ENCODE measurements at regions not wholly inside any gene's neighbourhood (a gene's known extent, or its start where the extent isn't known, plus 50 kb on each side); places are given as distances from the start of the nearest gene placed in this dataset.
"Not testable (repeated sequence)": the region's sequence is repeated elsewhere in the genome, so short reads cannot be mapped to it uniquely, and the experiment has no call there.

DNA sequence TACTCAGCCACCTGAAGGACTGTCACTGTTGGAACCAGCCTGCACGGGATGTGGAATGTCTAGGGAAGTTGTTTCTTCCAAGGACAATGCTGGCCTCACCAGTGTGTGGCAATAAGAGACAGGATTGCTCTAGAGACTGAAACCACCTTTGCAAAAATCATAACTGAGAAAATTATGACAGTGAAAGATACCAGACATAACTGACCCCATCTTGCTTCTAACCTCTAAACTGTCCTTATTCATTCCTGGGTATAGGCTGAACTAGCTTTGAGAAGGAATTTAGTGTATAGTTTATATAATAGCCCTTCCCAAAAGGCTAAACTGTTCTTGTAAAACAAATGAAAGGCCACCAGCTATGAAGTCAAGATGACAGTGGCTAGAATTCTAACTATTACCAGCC, 83.6 kb downstream of the IER5 start:
- no peak for DNase-seq

DNA sequence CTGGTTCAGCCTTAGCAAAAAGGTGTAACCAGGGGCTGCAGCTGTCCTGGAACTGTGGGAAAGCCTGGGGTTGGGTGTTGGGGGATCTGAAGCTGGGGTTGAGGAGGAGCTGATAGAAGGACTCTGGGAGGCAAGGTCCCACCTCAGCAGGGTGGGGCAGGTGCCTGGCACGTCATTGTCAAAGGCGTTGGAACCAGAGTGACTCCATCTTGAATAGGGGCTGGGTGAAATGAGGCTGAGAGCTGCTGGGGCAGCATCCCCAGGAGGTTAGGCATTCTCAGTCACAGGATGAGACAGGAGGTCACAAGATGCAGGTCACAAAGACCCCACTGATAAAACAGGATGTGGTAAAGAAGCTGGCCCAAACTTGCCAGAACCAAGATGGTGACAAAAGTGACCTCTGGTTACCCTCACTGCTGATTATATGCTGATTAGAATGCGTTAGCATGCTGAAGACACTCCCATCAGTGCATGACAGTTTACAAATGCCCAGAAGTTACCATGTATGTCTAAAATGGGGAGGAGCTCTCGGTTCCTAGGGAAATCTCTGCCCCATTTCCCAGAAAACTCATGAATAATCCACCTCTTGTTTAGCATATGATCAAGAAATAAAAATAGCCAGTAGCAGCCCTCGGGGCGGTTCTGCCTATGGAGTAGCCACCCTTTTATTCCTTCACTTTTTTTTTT, 85.4 kb downstream of the IER5 start:
- DNase-seq, result no peak

DNA sequence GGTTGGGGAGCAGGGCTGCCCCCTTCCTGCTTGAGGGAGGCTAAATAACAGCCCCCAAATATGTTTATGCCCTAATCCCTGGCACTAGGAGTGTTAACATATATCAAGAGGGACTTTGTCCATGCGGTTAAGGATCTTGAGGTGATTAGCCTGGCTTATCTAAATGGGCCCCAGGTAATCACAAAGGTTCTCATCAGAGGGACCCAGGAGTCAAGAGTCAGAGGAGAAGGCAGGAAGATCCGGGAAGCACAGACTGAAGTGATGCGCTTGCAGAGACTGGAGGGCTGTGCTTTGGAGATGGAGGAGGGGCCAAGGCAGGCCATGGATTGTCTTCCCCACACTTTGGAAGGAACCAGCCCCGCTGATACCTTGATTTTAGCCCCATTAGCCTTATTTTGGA, 86.4 kb downstream of the IER5 start:
- DNase-seq, result no peak

DNA sequence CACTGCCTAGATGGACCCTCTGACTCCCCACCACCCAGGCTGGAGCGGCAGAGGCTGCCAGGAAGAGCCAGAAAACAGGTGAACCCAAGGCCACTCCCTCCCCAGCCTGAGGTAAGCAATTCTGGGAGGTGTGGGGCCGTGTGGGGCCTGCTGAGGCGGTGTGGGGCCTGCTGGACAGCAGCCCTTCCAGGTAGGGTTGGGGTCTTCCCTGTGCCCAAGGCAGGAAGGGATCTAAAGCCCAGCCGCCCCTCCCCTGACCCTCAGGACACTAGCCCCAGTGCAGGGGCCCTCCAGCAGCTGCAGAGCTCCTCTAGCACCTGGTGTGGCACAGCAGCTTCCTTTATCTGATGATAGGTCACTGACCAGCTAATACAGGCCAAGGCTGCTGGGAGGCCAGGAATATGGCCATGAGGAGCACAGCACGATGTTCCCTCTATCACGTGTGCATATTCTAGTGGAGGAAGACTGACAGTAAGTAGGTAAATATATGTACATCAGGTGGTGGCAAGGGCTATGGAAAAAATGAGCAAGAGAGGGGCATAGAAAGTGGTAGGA, 86.9 kb downstream of the IER5 start:
- no peak for DNase-seq

DNA sequence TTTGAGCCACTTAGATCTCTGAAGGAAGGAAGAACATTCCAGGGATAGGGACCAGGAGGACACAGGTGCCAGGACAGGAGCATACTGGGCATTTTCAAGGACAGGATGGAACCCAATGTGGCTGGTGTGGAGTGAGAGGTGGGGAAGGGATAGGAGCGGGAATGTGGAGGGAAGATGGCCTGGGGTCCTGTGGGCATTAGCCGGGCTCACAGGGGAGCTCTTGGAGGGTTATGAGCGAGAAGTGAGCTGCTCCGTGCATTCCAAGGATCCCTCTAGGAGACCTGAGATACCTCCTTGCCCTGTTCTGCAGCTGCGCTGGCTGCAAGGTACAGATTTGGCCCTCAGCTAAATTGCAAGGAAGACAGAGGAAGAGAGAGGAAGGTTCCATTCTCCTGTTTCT, 87.5 kb downstream of the IER5 start:
- DNase-seq, result no peak

DNA sequence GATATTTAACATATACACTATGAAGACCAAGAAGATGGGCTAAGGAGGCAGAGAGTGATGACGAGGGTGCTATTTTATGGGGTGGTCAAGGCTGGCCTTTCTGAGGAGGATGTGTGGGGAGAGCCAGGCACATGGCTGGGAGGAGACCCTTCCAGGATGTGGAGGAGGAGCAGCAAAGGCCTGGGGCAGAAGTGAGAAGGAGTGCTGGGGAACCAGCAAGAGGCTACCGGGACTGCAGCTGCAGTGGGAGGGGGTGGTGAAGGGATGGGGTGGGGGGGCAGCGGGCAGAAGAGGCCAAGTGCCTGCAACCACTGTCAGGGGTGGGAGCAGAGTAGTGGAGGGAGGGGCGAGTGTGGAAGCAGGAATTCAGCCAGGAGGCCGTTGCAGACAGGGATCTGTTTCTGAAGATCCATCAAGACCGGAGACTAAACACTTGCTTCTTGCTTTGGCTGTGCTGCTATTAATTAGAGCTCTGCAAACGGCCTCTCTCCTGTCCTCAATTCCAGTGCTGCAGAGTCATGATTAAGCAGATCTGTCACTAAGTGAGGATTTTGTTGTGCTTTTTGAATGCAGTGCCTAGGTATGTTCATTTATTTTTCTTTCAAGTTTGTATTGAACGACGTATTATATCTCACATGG, 89.9 kb downstream of the IER5 start:
- DNase-seq, result no peak

DNA sequence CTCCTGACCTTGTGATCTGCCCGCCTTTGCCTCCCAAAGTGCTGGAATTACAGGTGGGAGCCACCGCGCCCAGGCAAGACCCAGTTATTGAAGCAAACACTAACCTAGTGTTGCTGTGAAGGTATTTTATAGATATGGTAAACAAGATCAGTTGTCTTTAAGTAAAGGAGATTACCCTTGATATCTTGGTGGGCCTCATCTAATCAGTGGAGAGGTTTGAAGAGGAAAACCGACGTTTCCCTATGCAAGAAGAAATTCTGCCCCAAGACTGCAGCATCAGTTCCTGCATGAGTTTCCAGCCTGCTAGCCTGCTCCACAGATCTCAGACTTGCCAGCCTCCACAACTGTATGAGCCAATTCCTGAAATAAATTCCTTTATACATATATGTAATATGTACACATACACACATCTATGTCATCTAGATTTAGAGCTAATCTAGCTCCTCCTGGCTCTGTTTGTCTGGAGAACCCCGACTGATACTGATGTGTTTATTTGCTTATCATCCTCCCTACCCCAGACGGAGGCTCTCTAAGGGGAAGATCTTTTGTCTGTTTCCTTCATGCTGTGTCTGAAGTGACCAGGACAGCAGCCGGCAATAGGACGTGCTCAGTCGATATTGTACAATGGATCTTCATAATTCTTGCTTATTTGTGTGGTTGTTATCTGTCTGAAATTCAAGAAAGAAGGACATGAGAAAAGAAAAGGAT, 90.9 kb downstream of the IER5 start:
- DNase-seq, result no peak

DNA sequence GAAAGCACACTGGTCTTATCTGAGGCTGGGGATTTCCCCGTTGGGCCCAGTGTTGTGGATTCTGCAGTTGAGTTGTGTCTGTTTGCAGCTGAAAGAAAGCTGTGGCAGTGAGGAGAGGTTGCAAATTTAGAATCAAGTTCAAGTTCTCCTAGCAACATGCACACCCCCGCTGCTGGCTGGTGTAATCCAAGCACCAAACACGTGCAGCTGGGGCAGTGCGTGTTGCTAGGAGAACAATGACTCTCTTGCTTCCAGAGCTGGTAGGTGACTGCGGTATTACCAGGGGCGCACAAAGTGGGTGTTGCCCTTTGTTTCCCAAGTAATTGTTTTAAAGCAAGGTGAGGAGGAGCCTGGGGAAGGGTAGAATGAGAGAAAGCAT, 91.5 kb downstream of the IER5 start:
- DNase-seq, result peak; percentile 83

DNA sequence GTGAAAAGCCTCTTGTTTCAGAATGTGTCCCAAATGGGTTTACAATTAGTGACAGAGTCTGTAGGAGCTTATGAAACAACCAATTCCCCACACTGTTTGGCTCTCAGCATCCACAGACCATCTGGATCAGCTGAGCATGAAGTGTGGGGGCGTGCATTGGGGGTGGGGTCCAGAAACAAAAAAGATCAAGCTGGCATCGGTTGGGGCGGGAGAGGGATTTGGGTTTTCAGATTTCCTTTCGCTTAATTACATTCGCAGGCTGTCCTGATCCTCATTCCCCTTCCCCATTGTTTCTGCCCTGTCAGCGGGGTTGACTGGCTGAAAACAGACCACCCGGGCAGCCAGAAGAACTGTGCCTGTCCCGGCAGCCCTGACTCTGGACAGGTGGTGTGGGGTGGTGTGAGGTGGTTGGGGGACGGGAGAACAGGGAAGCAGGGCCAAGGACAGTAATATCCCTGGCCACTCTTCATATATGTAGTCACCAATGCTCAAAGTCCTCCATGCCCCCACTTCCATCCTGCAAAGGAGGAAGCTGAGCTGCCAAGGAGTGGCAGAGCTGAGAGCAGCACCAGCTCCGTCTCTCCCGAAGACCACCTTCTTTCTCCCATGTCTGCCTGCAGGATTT, 92.0 kb downstream of the IER5 start:
- no peak for DNase-seq

DNA sequence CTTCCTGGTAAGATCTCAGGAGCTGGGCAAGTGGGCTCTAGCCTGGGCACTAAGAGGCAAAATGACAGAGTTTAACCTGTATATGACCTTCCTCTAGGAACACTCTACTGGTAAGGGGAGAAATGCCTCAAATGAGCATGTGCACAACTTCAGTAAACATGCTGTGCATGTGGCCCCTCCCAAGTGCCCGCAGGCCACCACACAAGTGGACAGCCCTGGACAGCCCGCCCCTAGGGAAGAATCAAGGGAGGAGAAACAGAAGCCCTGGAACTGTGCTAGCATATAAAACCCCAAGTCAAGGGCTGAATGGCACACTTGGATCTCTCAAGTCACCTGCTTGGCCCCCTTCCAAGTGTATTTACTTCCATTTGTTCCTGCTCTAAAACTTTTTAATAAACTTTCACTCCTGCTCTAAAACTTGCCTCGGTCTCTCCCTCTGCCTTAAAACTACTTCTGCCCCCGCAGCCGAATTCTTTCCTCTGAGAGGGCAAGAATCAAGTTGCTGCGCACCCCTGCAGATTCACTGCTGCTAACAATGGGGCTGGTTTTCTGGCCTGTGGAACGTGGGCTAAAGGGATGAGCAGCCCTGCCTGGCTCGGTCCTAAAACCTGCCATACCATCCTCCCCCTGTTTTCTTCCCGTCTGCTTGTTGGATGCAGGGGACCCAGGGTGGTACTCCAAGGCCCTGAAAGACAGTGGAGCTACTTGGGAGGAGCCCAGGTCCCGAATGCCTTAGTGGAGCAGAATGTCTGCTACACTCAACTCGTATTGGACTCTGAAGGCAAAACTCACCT, 93.5 kb downstream of the IER5 start:
- DNase-seq, result no peak

DNA sequence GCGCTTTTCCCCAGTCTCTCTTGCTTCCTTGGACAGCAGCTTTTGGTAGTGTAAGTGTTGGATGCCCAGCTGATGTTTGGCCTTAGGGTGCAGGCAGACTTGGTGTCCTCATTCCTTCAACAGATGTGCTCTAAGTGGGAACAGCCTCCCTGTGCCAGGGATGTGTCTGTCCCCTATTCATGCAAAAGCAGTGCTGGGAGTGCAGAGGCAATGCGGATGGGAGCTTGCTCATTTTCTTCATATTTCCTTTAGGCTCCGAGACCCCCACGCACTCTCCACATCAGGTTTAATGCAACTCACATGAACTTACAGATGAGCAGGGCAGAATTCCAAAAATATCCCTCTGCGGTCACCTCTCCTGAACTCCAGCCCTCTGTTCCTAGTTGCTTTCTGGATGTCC, 96.1 kb downstream of the IER5 start:
- no peak for DNase-seq

DNA sequence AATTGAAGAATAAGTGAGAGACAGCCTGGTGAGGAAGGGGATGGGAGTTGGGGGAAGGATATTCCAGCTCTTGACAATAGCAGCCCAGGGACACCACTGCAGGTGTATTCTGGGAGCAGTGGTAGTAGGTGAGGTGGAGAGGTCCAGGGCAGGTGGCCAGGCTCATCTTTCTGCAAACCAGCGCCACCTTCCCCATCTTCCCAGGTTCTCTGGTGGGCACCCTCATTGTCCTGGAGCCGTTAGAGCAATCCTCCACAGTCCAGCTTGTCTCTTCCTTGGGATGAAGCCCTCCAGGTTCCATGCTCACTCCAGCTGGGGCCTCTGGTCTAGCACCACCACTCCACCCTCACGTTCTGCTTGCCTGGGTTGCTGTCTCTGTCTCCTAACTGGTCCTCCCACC, 97.0 kb downstream of the IER5 start:
- no peak for DNase-seq

DNA sequence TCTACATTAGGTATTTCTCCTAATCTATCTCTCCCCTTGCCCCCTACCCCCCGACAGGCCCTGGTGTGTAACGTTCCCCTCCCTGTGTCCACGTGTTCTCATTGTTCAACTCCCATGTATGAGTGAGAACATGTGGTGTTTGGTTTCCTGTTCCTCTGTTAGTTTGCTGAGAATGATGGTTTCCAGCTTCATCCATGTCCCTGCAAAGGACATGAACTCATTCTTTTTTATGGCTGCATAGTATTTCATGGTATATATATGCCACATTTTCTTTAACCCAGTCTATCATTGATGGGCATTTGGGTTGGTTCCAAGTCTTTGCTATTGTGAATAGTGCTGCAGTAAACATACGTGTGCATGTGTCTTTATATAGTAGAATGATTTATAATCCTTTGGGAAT, 97.6 kb downstream of the IER5 start:
- DNase-seq, result not testable (repeated sequence)

DNA sequence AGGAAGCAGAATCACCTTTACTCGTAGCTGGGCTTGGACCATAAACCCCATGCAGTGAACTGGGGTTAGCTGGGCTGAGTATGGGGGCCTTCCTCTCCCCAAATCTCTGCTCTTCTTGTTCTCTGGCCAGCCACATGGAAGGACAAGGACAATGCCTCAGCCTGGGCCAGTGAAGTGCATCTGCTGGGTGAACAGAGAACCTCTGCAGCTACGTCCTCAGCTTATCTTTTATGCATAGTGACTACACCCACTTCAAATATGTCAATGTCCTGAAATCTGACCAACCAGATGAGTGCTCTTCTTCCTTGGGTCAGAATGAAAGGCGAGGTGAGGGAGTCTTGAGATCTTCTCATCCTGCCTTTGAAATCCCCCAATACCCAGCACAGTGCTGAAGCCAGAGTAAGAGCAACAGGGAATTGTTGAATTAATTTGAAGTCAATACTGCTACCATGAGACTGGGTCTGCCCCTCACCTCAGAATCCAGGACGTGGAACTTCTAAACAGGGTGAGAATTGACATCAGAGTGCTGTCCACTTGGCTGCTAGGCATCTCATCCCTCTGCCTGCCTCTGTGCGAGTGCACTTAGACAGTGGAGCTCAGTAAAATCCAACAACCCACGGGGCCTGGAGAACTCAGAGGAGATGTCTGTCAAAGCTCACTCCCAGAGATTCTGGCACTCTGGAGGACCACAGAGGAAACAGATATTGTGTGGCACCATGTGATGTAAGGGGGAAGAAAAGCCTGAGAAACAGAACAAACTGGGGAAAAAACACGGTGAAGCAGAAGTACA, 99.0 kb downstream of the IER5 start:
- DNase-seq, result no peak

DNA sequence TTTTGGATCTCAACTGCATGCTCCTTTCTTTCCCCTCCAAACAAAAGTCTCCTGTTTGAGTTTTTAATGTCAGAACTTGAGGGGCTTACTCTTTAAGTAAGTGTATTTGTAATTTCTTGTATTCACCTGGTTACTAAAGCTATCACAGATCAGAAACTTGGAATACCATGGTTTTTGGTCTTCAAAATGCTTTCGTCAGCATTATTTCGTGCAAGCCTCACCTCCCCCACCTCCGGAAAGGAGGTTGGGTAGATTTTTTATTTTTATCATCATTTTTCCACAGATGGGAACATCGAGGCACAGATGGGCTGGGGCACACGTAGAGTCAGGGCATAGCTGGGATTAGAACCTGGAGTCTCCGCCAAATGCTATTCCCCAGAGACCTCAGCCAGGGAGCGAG, 100.7 kb downstream of the IER5 start:
- no peak for DNase-seq

DNA sequence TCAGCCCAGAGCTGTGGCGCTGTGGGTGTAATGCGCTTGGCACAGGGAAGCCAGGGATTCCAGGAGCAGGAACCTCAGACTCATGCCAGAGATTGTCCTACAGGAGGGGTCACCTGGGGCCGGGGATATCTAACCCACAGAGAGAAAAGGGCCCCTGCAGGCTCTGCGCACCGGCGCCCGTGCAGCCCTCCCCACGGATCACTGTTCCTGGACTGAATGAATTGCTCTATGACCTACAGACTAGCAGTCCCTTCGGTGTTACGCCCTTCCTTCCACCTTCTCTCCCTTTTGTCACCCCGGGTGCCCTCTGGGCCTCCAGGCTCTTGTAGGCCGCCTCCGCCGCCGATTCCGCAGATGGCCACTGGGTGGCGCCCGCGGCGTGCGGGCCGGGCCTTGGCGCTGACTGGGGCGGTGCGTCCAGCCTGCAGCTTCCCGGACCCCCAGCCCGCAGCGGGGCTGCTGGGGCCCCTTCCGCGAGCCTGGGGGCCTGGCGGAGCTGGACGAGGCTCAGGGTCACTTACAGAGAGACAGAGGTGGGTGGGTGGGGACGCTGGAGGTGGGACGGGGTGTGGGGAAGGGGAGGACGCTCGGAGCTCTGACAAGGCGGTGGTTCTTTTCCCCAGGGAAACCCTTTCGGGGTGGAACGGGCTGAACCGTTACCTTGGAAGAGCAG, 101.3 kb downstream of the IER5 start:
- DNase-seq, result peak; percentile 86

DNA sequence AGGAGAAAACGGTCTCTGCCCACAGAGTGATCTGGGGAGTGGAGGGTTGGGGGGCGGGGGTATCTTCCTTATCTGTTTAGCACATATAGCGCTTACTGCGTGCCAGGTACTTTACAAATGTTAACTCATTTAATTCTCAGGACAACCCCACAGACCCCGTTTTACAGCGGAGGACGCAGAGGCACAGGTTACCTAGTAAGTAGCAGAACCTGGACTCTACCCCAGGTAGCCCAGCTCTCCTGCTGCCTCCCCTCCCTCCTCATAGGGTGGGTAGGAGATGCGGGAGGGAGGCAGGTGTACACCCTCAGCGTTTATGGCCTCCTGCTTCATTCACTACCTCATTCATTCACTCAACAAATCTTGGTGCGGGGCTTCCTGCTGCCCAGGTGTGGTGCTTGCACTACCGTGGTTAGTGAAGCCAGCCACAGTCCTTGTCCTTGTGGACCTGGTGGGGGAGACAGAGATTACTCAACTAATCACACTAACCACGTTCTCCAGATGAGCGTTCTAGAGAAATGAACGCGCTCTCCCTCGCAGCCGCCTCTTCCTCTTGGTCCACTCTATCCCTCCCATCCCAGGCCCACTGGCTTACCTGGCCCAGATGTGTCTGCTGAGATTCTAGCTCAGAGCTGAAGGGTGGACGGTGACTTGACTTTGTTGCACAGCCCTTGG, 102.0 kb downstream of the IER5 start:
- no peak for DNase-seq

DNA sequence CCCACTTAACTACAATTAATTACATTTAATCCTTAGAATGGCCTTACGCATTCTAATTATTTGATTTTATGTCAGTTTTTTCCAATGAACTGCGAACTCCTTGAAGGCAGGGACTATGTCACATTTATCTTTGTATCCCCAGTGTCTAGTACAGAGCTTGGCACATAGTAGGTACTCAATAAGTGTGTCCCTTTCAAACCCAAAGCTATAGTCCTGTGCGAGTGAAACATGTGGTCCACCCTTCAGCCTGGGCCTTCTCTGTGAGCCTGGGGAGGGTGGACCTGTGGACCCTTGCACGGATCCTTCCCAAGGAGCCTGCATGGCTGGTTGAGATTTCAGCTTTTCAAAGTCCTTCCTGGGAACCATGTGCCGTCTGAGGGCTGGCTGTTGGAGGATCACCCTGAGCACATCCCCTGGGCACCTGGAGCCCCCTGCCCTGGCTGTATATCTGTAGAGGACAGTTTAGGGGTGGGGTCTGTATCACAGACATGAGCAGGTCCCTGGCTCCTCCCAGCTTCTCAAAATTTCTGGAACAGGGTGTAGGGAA, 103.1 kb downstream of the IER5 start:
- no peak for DNase-seq

DNA sequence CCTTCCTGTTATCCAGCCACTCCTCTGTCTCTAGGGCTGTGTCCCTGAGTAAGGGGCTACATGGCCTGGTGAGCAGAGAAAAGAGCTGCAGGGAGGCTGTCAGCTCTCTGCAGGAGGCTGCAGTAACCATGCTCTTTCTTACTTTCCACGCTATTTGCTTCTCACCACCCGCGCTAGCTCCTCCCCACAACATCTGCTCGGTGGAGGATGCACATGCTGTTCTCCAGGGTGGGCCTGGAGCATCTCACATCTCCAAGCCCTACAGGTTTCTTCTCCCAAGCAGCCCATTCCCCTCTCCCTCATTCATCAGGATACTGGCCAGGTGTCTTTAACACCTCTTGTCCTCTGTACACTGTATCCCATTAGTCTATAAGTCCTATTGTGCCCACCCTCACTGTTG, 103.8 kb downstream of the IER5 start:
- no peak for DNase-seq

DNA sequence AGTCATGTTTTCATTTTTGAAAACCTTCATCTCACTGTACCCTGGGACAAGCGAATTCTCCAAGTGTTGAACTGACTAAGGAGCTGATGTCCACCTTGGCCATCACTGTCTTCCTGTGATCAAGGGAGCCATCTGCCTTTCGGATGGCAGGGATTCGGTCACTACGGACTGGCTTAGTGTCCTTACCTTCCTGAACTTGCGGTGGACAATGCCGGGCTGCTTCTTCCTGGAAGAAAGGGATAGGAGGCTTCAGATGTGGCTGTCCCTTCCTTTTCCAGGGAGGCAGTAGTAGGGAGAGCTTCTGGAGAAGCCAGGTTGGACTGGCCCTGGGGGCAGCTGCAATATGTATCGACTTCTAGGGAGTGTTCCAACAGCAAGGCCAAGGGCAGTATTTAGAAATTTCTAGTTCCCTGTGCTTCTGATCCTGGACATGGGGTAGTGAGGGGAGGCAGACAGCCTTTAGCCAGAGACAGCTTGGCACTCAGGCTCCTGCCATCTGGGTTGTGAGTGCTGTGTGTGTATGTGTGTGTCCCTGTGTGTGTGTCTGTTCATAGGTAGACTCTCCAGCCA, 114.6 kb downstream of the IER5 start:
- DNase-seq, result no peak

Data from right forelimb (tissue), 1 donor.